ENCODE measurements at regions not wholly inside any gene's neighbourhood (a gene's known extent, or its start where the extent isn't known, plus 50 kb on each side); places are given as distances from the start of the nearest gene placed in this dataset.

GRCh38 chrX:81866873-81867272 lies 665.0 kb downstream of the SH3BGRL start (continued):
- TF ChIP-seq MAZ (IDR thresholded peaks at IDR 0.05; ENCODE audit: borderline replicate concordance, low read depth, low read length) (no peak), SREBF2 (IDR thresholded peaks at IDR 0.05) (no peak)

DNA sequence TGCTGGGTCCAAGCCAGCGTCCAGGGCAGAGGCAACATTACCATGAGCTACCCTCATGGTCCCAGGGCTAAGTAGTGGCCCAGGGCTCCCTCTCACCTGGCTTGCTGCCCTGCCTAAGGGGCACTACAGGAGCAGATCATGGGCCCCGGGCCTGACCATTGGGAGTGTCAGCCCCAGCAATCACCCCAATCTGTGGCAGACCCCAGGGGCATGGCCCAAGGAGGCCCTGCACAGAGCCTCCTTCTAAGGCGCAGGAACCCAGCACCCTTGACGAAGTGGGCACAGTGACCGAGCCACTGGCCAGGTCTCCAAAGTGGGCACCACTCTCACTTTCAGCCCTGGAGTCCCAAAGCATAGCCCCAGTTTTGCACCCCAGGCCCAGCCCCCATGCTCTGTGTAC lies 667.1 kb downstream of the SH3BGRL start:
- Histone ChIP-seq H3K27ac (no peak overlapping the region), H3K9me3 (no peaks in the 10 kb centered on the region), H3K4me2 (no peak overlapping the region), H3K4me1 (no peaks in the 10 kb centered on the region), H3K4me3 (no peak overlapping the region)
- WGBS (ENCODE audit: missing lambda C conversion rate): no CpG with 5 or more reads among the region's 5 CpGs
- ATAC-seq: no peak
- no peak for FAIRE-seq
- ChIA-PET POLR2A (no interaction called here), CTCF (no interaction called here)
- TF ChIP-seq REST (IDR thresholded peaks at IDR 0.05) (no peak), TP53 (CRISPR knock-in tag; IDR thresholded peaks at IDR 0.05) (no peak), NFE2L2 (conservative IDR thresholded peaks at IDR 0.05; ENCODE audit: low read length) (no peak)
- DNase-seq (ENCODE audit: low read depth in 1 of 2, low spot score in 1 of 2): no peak

DNA sequence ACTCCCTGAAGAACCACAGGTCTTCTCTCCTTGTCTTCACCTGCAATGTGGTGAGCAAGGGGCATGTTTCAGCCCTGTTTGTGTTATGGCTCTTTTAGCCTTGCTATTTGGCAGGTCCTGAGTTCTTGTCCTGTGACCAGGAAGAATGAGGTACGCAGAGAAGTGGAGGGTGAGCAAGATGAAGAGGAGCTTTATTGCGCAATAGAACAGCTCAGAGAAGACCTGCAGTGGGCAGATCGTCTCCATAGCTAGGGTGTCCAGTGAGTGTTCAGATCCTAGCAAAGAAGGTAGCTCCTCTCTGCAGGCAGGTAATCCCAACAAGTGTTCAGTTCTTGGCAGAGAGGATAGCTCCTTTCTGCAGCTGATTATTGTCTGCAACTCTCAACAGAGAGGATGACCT lies 672.9 kb downstream of the SH3BGRL start:
- H3K27ac ChIP-seq: no peak overlapping the region
- no peaks in the 10 kb centered on the region for H3K4me1 ChIP-seq
- ChIA-PET POLR2A (no interaction called here), CTCF (no interaction called here)
- WGBS (ENCODE audit: missing lambda C conversion rate): 7% methylated on average over 2 of the region's 3 CpGs
- ATAC-seq (no peak), FAIRE-seq (no peak), DNase-seq (ENCODE audit: low read depth in 1 of 2, low spot score in 1 of 2) (no peak)
- TF ChIP-seq ZSCAN20 (CRISPR knock-in tag; IDR thresholded peaks at IDR 0.05): no peak
- no peak for TF ChIP-seq ESRRA (IDR thresholded peaks at IDR 0.05; ENCODE audit: borderline replicate concordance, low read length)
- TF ChIP-seq USF2 (IDR thresholded peaks at IDR 0.05): no peak
- no peak for TF ChIP-seq MAFK (IDR thresholded peaks at IDR 0.05; ENCODE audit: partially characterized antibody)
- TF ChIP-seq RAD21 (conservative IDR thresholded peaks at IDR 0.05 in 1 of 2, IDR thresholded peaks at IDR 0.05 in 1 of 2): no peak
- TF ChIP-seq CEBPB (IDR thresholded peaks at IDR 0.05): peak in 1 of 2 experiments; percentile 32; a peak in 1 of 4 replicates
- no peak overlapping the region for H3K4me3 ChIP-seq
- H3K4me2 ChIP-seq: no peak overlapping the region
- H3K9me3 ChIP-seq: no peaks in the 10 kb centered on the region

- FAIRE-seq (no peak), ATAC-seq (no peak), DNase-seq (ENCODE audit: low read depth in 1 of 2, low spot score in 1 of 2) (no peak)
- Histone ChIP-seq H3K27ac (no peak overlapping the region), H3K4me1 (no peaks in the 10 kb centered on the region), H3K4me3 (no peak overlapping the region), H3K4me2 (no peak overlapping the region), H3K9me3 (no peaks in the 10 kb centered on the region)
- CTCF ChIA-PET: no interaction called here
- no CpG with 5 or more reads among the region's 1 CpG for WGBS (ENCODE audit: missing lambda C conversion rate)
- TF ChIP-seq NFE2L2 (conservative IDR thresholded peaks at IDR 0.05; ENCODE audit: low read length) (no peak), REST (IDR thresholded peaks at IDR 0.05) (no peak), JUN (IDR thresholded peaks at IDR 0.05) (no peak), NPAS2 (CRISPR knock-in tag; IDR thresholded peaks at IDR 0.05; ENCODE audit: borderline replicate concordance) (no peak), CEBPB (IDR thresholded peaks at IDR 0.05) (no peak), ZC3H11A (IDR thresholded peaks at IDR 0.05) (no peak), HDAC2 (IDR thresholded peaks at IDR 0.05) (no peak), CHD4 (IDR thresholded peaks at IDR 0.05; ENCODE audit: borderline replicate concordance) (no peak), USF2 (IDR thresholded peaks at IDR 0.05) (no peak), EHMT2 (IDR thresholded peaks at IDR 0.05; ENCODE audit: low read depth) (no peak), MAFK (IDR thresholded peaks at IDR 0.05; ENCODE audit: partially characterized antibody) (no peak), CHD2 (IDR thresholded peaks at IDR 0.05; ENCODE audit: low read length, partially characterized antibody) (no peak), JUNB (IDR thresholded peaks at IDR 0.05) (no peak), POLR2AphosphoS2 (conservative IDR thresholded peaks at IDR 0.05; ENCODE audit: low read length) (no peak)
- TF ChIP-seq, protein P1, sequence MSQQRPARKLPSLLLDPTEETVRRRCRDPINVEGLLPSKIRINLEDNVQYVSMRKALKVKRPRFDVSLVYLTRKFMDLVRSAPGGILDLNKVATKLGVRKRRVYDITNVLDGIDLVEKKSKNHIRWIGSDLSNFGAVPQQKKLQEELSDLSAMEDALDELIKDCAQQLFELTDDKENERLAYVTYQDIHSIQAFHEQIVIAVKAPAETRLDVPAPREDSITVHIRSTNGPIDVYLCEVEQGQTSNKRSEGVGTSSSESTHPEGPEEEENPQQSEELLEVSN (IDR thresholded peaks at IDR 0.05; ENCODE audit: borderline replicate concordance, low read depth): no peak
- POLR2A ChIA-PET: no interaction called here
These were observed 673.9 kb downstream of the SH3BGRL start for GRCh38 chrX:81875800-81876199.
